CD4-positive, alpha-beta T cell treated with Interleukin-4 for 1 hour (primary cell): ENCODE measurements at regions not wholly inside any gene's neighbourhood (a gene's known extent, or its start where the extent isn't known, plus 50 kb on each side); places are given as distances from the start of the nearest gene placed in this dataset.

Source experiments
- DNase-seq, 2 donors: peaks; one replicate each; pipeline ENCODE4 v3.0.0-alpha.2; 2020 to 2022

- DNase-seq = no peak
Observed at GRCh38 chr3:72245183-72245811, 460.3 kb upstream of the PROK2 start.

- no peak for DNase-seq
Observed at GRCh38 chr3:72244396-72244795, 459.4 kb upstream of the PROK2 start.

DNA sequence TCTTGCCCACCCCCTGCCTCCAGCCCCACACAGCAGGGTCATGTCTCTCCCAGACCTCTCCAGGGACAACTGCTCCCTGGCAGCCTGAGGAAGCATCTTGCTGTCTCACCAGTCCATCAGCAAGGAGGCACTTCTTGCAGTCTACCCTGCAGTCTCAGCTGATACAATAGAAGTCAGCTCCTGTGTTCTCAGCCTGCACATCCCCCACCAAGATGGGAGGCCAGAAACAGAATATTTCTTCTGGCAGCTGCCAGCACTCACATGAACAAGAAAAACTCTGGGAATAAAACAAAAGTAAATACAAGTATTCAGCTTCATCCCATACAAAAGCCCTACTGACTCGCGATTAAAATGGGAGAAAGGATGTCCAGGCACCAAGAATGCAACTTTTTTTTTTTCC, 457.4 kb upstream of the PROK2 start:
- DNase-seq = no peak

DNA sequence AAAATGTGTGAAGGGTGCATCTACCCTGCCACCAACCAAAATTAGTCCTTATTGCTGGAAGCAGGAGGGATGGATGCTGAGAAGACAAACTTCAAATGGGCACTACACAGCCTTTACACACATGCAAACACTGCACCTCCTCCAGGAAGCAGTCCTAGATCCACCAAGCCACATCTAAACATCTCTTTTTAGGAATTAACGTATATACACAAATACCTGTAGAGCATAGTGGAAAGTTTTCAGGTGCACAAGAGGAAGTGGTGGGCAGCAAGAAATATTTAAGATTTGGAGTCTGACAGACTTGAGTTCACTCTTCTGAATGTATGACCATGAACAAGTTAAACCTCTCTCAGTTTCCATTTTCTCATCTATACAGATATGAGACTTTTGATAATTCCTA, 456.6 kb upstream of the PROK2 start:
- DNase-seq = no peak

GRCh38 chr3:72240531-72240930, 455.6 kb upstream of the PROK2 start:
- DNase-seq = no peak

GRCh38 chr3:72238801-72239200, 453.9 kb upstream of the PROK2 start:
- DNase-seq = no peak

DNA sequence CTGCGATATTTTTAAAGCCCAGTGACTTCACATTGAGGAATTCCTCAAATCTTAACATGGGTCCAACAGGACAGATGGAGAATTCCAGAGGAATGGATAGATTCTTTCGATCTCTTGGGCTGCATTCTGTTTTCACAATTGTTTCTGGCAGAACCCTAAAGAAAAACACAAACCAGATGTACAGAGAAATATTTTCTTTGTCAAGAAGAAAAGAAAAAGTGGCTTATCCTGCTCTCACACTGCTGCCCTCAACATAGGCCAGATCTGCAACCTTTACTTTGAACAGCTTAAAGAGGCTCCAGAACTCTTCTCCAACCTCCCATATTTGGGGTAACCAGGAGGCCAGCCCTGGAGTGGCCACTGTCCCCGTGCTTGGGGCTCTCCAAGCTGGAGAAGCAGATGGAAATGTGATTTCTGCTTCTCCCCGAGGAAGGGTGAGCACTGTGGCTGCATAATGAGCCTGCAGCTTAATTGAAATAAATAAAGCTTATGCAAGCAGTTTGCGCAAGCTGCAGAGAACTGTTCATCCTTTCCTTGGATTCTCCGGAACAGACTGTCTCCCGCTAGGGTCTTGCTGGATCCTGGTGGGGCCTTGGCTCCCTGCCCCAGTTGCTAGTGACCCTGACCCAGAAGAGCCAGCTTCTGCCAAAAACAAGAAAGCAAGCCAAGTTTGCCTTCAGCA, 453.2 kb upstream of the PROK2 start:
- DNase-seq = no peak

DNA sequence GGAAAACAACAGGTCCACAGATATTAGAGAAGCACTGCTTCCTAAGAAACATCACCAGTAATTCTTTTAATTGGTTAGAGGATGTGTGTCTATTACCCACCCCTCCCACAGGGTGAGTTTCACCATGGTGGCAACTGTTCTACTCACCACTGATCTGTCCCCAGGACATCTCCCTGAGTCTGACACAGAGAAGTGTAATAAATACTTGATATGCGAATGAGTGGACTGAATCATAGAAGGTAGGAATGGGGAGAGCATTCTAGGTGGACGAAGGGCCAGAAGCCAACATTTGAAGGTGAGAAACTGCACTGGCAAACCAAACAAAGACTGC, 452.7 kb upstream of the PROK2 start:
- DNase-seq = no peak

DNA sequence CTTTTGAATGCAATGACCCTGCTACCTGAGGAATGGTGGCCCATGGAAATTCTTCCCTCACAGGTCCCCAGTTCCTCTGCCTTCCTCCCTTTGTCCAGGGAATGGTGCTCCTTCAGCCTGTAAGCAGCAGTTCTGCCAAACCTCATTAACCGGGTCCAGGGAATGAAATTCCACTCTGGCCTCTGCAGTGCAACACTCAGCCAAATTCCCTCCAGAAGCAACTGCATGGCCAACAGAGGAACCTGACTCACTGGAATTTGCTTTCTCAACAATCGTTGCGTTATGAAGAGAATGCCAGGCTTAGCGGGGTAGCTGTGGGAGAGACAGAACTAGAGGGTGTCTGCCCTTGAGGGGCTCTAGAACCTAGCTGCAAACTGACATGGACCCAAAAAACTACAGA, 449.4 kb upstream of the PROK2 start:
- no peak for DNase-seq

DNA sequence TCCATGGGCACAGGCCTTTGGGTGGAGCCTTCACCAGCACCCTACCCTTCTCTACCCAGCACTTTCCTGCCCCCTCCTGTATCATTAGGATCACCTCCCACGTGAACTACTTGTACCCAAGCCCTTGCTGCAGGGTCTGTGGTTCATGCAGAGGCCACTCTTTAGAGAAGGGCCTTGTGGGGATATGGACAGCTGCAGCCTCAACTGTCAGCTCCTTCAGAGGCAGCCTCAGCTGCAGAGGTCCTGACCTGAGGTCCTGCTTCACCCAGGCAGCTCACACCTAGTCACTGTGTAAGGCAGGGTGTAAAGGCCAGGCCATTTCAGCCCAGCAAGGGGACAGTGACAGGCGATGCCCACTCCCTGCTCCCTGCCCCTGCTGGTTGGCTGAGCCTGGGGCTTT, 448.6 kb upstream of the PROK2 start:
- no peak for DNase-seq

DNA sequence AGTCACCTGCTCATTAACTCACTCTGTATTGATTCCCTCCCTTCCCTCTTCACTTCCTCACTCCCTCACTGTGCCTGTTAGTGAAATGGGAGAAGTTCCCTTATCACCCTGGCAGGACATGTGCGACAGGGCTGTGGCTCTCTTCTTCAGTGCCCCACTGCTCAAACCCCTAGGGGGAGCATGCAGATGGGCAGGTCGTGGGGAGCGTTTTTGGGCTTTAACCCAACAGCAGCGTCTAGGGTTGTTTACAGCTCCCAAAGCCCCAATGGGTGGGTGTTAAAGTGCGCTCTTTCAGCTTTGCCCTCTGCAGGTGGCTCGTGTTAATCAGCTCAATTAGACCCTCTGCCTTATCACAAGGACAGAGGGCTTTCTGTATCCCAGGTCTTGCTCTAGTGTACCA, 447.8 kb upstream of the PROK2 start:
- DNase-seq = no peak

DNA sequence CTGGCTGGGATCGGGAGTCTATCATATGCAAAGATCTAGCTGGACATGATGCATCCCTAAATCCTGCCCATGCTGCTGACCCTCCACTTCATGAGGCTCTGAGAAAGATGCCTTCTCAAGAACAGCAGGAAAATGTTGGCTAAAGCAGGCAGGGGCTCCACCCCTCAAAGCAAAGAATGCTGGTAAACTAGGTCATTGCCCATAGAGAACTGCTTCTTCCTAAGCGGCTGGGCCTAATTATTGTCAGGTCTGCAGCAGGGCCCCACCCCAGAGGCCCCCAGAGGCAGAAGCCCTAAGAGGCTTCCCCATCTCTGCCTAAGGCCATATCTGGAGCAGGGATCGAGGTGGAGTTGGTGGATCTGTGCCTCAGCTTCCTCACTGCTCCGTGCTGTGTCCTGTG, 447.4 kb upstream of the PROK2 start:
- no peak for DNase-seq

- no peak for DNase-seq
Observed at GRCh38 chr3:72231439-72232196, 446.7 kb upstream of the PROK2 start.

GRCh38 chr3:72230774-72231379, 445.9 kb upstream of the PROK2 start:
- no peak for DNase-seq

- no peak for DNase-seq
Observed at GRCh38 chr3:72229952-72230351, 445.0 kb upstream of the PROK2 start.

GRCh38 chr3:72227486-72228070, 442.6 kb upstream of the PROK2 start:
- DNase-seq = no peak

GRCh38 chr3:72224804-72225509, 440.0 kb upstream of the PROK2 start:
- DNase-seq = no peak

- DNase-seq = no peak
Observed at GRCh38 chr3:72223628-72224027, 438.7 kb upstream of the PROK2 start.

GRCh38 chr3:72223116-72223515, 438.2 kb upstream of the PROK2 start:
- no peak for DNase-seq

DNA sequence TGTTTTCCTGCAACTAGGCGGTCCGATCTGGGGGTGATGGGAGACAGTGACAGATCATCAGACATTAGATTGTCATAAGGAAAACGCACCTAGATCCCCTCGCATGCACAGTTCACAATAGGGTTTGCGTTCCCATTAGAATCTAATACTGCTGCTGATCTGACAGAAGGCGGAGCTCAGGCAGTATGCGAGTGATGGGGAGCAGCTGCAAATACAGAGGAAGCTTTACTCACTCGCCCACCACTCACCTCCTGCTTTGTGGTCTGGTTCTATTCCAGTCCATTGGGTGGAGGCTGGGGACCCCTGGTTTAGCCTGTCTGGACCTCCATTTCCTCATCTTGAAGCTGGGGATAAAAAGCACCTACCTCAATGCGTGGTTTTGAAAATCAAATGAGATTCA, 437.5 kb upstream of the PROK2 start:
- DNase-seq = no peak

DNA sequence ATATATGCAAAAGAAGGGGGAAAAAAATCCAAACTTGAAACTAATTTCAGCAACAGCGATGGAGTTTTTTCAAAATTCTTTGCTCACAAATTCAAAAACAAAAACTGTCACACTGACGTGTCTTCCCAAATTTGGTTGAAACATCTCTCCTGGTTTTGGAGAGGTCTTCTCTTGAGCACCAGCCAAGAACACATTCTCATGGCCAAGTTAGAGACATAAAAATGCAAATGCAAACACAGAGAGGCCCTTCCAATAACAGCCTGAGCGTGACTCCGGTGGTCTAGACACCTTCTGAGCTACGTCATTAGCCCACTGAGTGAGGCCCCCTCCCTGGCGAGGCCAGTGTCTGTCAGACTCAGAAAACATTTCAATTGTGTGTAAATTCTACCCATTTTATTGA, 436.0 kb upstream of the PROK2 start:
- no peak for DNase-seq

GRCh38 chr3:72219752-72220151, 434.8 kb upstream of the PROK2 start:
- DNase-seq = no peak

GRCh38 chr3:72217570-72217969, 432.6 kb upstream of the PROK2 start:
- no peak for DNase-seq
